ENCODE measurements at regions not wholly inside any gene's neighbourhood (a gene's known extent, or its start where the extent isn't known, plus 50 kb on each side); places are given as distances from the start of the nearest gene placed in this dataset.

DNA sequence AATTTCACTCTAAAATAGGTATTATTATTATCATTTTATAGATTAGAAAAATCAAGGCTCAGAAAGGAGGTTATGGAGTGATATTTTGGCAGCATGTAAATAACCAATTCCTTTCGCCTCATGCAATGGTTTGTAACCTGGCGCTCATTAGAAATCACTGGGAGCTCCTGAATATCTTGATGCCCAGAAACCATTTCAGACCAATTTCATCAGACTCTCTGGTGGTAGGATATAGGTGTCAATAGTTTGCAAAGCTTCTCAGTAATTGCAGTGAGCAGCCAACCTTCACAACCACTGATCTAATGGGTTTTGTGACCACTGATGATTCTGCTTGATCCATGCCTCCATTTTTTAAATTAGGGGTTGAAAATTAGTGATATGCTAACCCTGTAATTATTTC lies 57.8 kb upstream of the ZC3H12C start:
- intact Hi-C loops (cut with DNase I) = no loop called here
- H3K4me3 ChIP-seq = no peak overlapping the region
- no peak overlapping the region for H3K27ac ChIP-seq
- H3K27me3 ChIP-seq (replicated peaks; ENCODE audit: insufficient read depth) = no peaks in the 10 kb centered on the region
- no peaks in the 10 kb centered on the region for H3K9me3 ChIP-seq
- TF ChIP-seq, protein P1, sequence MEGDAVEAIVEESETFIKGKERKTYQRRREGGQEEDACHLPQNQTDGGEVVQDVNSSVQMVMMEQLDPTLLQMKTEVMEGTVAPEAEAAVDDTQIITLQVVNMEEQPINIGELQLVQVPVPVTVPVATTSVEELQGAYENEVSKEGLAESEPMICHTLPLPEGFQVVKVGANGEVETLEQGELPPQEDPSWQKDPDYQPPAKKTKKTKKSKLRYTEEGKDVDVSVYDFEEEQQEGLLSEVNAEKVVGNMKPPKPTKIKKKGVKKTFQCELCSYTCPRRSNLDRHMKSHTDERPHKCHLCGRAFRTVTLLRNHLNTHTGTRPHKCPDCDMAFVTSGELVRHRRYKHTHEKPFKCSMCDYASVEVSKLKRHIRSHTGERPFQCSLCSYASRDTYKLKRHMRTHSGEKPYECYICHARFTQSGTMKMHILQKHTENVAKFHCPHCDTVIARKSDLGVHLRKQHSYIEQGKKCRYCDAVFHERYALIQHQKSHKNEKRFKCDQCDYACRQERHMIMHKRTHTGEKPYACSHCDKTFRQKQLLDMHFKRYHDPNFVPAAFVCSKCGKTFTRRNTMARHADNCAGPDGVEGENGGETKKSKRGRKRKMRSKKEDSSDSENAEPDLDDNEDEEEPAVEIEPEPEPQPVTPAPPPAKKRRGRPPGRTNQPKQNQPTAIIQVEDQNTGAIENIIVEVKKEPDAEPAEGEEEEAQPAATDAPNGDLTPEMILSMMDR (IDR thresholded peaks at IDR 0.05) = no peak
- no peak for TF ChIP-seq POLR2A (IDR thresholded peaks at IDR 0.05)
- no peak for TF ChIP-seq POLR2AphosphoS5 (IDR thresholded peaks at IDR 0.05)
- no peaks in the 10 kb centered on the region for H3K36me3 ChIP-seq
- WGBS = 50% methylated on average over 2 of the region's 2 CpGs
- H3K4me1 ChIP-seq (replicated peaks) = no peaks in the 10 kb centered on the region
- DNase-seq (ENCODE audit: low spot score) = no peak

DNA sequence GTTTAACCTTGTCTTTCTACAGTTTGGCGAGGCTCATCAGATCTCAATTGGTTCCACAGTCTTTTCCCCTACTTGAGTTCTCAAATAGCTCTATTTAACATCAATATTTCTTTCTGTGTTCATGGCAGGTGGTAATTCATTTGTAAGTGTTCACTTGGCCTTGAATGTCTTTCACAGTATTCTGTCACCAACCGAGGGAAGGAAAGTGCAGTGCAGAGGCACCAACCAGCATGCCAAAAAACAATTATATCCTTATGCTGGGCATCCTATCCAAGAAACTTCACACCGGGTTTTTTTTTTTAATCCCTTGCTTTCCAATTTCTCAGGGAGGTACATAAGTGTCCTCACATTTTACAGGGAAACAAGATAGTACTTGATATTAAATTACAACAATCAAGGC lies 55.0 kb upstream of the ZC3H12C start:
- 60% methylated on average over 3 of the region's 3 CpGs for WGBS
- DNase-seq (ENCODE audit: low spot score) = no peak
- no peak overlapping the region for H3K4me3 ChIP-seq
- no peaks in the 10 kb centered on the region for H3K4me1 ChIP-seq (replicated peaks)
- TF ChIP-seq, protein P1 (IDR thresholded peaks at IDR 0.05) = no peak
- no peak for TF ChIP-seq POLR2A (IDR thresholded peaks at IDR 0.05)
- TF ChIP-seq POLR2AphosphoS5 (IDR thresholded peaks at IDR 0.05) = no peak
- H3K9me3 ChIP-seq = no peaks in the 10 kb centered on the region
- no peaks in the 10 kb centered on the region for H3K36me3 ChIP-seq
- no peaks in the 10 kb centered on the region for H3K27me3 ChIP-seq (replicated peaks; ENCODE audit: insufficient read depth)
- intact Hi-C loops (cut with DNase I) = no loop called here
- H3K27ac ChIP-seq = no peak overlapping the region

All from prostate gland (tissue), 2 donors.